ENCODE measurements at regions not wholly inside any gene's neighbourhood (a gene's known extent, or its start where the extent isn't known, plus 50 kb on each side); places are given as distances from the start of the nearest gene placed in this dataset.

GRCh38 chr5:74567411-74567995 is 73.0 kb downstream of the ENC1 start:
- CTCF ChIA-PET = interaction anchor here (0.7 to 1.0 kb wide), 2 partner anchors 187 to 1654 kb away, joined by 3 read pairs; no protein-coding TSS in a partner anchor
- H3K27ac ChIP-seq (ENCODE audit: extremely low read depth, low read depth, low read length) = no peak overlapping the region

GRCh38 chr5:74562122-74562521 is 78.4 kb downstream of the ENC1 start:
- no peaks in the 10 kb centered on the region for H3K9me3 ChIP-seq (ENCODE audit: control insufficient read depth, insufficient read depth, low read depth, low read length)
- H3K4me1 ChIP-seq (ENCODE audit: control insufficient read depth, insufficient read depth, low read length) = no peaks in the 10 kb centered on the region
- TF ChIP-seq ZBTB21 (tag by site-specific recombination; IDR thresholded peaks at IDR 0.05) (no peak), ZNF488 (tag by site-specific recombination; IDR thresholded peaks at IDR 0.05) (no peak), ZNF623 (tag by site-specific recombination; IDR thresholded peaks at IDR 0.05) (no peak), ZNF548 (tag by site-specific recombination; IDR thresholded peaks at IDR 0.05) (no peak), ZFP69B (tag by site-specific recombination; IDR thresholded peaks at IDR 0.05) (no peak)
- TF ChIP-seq, protein P1, sequence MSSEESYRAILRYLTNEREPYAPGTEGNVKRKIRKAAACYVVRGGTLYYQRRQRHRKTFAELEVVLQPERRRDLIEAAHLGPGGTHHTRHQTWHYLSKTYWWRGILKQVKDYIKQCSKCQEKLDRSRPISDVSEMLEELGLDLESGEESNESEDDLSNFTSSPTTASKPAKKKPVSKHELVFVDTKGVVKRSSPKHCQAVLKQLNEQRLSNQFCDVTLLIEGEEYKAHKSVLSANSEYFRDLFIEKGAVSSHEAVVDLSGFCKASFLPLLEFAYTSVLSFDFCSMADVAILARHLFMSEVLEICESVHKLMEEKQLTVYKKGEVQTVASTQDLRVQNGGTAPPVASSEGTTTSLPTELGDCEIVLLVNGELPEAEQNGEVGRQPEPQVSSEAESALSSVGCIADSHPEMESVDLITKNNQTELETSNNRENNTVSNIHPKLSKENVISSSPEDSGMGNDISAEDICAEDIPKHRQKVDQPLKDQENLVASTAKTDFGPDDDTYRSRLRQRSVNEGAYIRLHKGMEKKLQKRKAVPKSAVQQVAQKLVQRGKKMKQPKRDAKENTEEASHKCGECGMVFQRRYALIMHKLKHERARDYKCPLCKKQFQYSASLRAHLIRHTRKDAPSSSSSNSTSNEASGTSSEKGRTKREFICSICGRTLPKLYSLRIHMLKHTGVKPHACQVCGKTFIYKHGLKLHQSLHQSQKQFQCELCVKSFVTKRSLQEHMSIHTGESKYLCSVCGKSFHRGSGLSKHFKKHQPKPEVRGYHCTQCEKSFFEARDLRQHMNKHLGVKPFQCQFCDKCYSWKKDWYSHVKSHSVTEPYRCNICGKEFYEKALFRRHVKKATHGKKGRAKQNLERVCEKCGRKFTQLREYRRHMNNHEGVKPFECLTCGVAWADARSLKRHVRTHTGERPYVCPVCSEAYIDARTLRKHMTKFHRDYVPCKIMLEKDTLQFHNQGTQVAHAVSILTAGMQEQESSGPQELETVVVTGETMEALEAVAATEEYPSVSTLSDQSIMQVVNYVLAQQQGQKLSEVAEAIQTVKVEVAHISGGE (tag by site-specific recombination; conservative IDR thresholded peaks at IDR 0.05; ENCODE audit: low read depth) = no peak
- no peaks in the 10 kb centered on the region for H3K36me3 ChIP-seq (ENCODE audit: control insufficient read depth in 2 of 2, insufficient read depth in 1 of 2, low read length in 2 of 2)
- H3K27ac ChIP-seq (ENCODE audit: extremely low read depth, low read depth, low read length) = no peak overlapping the region
- POLR2A ChIA-PET = no interaction called here
- CTCF ChIA-PET = interaction anchor here (0.9 kb wide), 1 partner anchor 9 kb away, joined by 7 read pairs; no protein-coding TSS in a partner anchor
- H3K4me3 ChIP-seq (ENCODE audit: low read depth, low read length) = no peak overlapping the region

More at GRCh38 chr5:74567411-74567995, 73.0 kb downstream of the ENC1 start:
- POLR2A ChIA-PET = interaction anchor here (1.3 kb wide), 1 partner anchor 73 kb away, joined by 6 read pairs; the partner anchor contains the start of gene ENC1
- no peak for TF ChIP-seq ZNF280C (tag by site-specific recombination; IDR thresholded peaks at IDR 0.05)
- TF ChIP-seq ZNF391 (tag by site-specific recombination; IDR thresholded peaks at IDR 0.05; ENCODE audit: borderline replicate concordance, low read depth) = no peak
- no peak for TF ChIP-seq TCF7L2 (IDR thresholded peaks at IDR 0.05; ENCODE audit: borderline replicate concordance, low read depth, low read length)
- no peak for TF ChIP-seq ZNF311 (tag by site-specific recombination; IDR thresholded peaks at IDR 0.05; ENCODE audit: borderline replicate concordance)
- TF ChIP-seq ZNF777 (tag by site-specific recombination; IDR thresholded peaks at IDR 0.05; ENCODE audit: borderline replicate concordance) = no peak
- no peak for TF ChIP-seq ZNF707 (tag by site-specific recombination; IDR thresholded peaks at IDR 0.05)
- no peak for TF ChIP-seq CTCF (tag by site-specific recombination; IDR thresholded peaks at IDR 0.05)
- TF ChIP-seq SP2 (tag by site-specific recombination; IDR thresholded peaks at IDR 0.05) = no peak
- no peak overlapping the region for H3K4me3 ChIP-seq (ENCODE audit: low read depth, low read length)
- H3K4me1 ChIP-seq (ENCODE audit: control insufficient read depth, insufficient read depth, low read length) = no peaks in the 10 kb centered on the region
- H3K36me3 ChIP-seq (ENCODE audit: control insufficient read depth in 2 of 2, insufficient read depth in 1 of 2, low read length in 2 of 2) = no peaks in the 10 kb centered on the region
- no peaks in the 10 kb centered on the region for H3K9me3 ChIP-seq (ENCODE audit: control insufficient read depth, insufficient read depth, low read depth, low read length)

Measured in HEK293 (cell line).